ENCODE measurements at regions not wholly inside any gene's neighbourhood (a gene's known extent, or its start where the extent isn't known, plus 50 kb on each side); places are given as distances from the start of the nearest gene placed in this dataset.
"Not testable (repeated sequence)": the region's sequence is repeated elsewhere in the genome, so short reads cannot be mapped to it uniquely, and the experiment has no call there.

- not testable (repeated sequence) for TF ChIP-seq POLR2AphosphoS5, CTCF (IDR thresholded peaks at IDR 0.05)
These were observed 58.5 kb downstream of the BMP15 start for GRCh38 chrX:50968871-50969635.
